HG03039 (cell line): ENCODE measurements at regions not wholly inside any gene's neighbourhood (a gene's known extent, or its start where the extent isn't known, plus 50 kb on each side); places are given as distances from the start of the nearest gene placed in this dataset.
A peak's percentile ranks its signal among the peaks of the same experiment; 100 is the strongest.

Experiments
- ATAC-seq: cut with Tn5 transposase; IDR thresholded peaks from one replicate; pipeline ENCODE4 v1.9.1; 2021; ENCODE audit warnings: mild to moderate bottlenecking, moderate library complexity; ENCODE audit not compliant: unreplicated experiment

- ATAC-seq = no peak
Measured at GRCh38 chr6:165880686-165881085, 217.6 kb upstream of the PDE10A start.

GRCh38 chr6:165877773-165878172 is 214.7 kb upstream of the PDE10A start:
- ATAC-seq = no peak

GRCh38 chr6:165877192-165877591 is 214.2 kb upstream of the PDE10A start:
- no peak for ATAC-seq

- ATAC-seq = no peak
Measured at GRCh38 chr6:165876588-165876987, 213.5 kb upstream of the PDE10A start.

- ATAC-seq = no peak
Measured at GRCh38 chr6:165875946-165876345, 212.9 kb upstream of the PDE10A start.

- ATAC-seq = no peak
Measured at GRCh38 chr6:165873976-165874375, 210.9 kb upstream of the PDE10A start.

GRCh38 chr6:165872811-165873210 is 209.8 kb upstream of the PDE10A start:
- no peak for ATAC-seq

GRCh38 chr6:165872311-165872710 is 209.3 kb upstream of the PDE10A start:
- ATAC-seq = no peak

GRCh38 chr6:165871571-165871970 is 208.5 kb upstream of the PDE10A start:
- ATAC-seq = no peak

- ATAC-seq = no peak
Measured at GRCh38 chr6:165869526-165869925, 206.5 kb upstream of the PDE10A start.

- no peak for ATAC-seq
Measured at GRCh38 chr6:165864925-165865324, 201.9 kb upstream of the PDE10A start.

GRCh38 chr6:165864218-165864617 is 201.2 kb upstream of the PDE10A start:
- ATAC-seq = no peak

- ATAC-seq = no peak
Measured at GRCh38 chr6:165863801-165864200, 200.8 kb upstream of the PDE10A start.

GRCh38 chr6:165862813-165863212 is 199.8 kb upstream of the PDE10A start:
- no peak for ATAC-seq

GRCh38 chr6:165861226-165861625 is 198.2 kb upstream of the PDE10A start:
- ATAC-seq = no peak

- no peak for ATAC-seq
Measured at GRCh38 chr6:165858586-165858985, 195.5 kb upstream of the PDE10A start.

- no peak for ATAC-seq
Measured at GRCh38 chr6:165855856-165856255, 192.8 kb upstream of the PDE10A start.

- ATAC-seq = no peak
Measured at GRCh38 chr6:165854863-165855593, 192.0 kb upstream of the PDE10A start.

GRCh38 chr6:165854061-165854862 is 191.2 kb upstream of the PDE10A start:
- ATAC-seq = no peak

- no peak for ATAC-seq
Measured at GRCh38 chr6:165852676-165853075, 189.6 kb upstream of the PDE10A start.

GRCh38 chr6:165850434-165851019 is 187.5 kb upstream of the PDE10A start:
- peak; percentile 81 for ATAC-seq
